GM10266 (cell line): ENCODE measurements at regions not wholly inside any gene's neighbourhood (a gene's known extent, or its start where the extent isn't known, plus 50 kb on each side); places are given as distances from the start of the nearest gene placed in this dataset.

Source experiments
- DNase-seq: peaks from one replicate; pipeline ENCODE4 v3.0.0; 2012; ENCODE audit errors: extremely low spot score
- TF ChIP-seq, protein P1 (sequence below): IDR thresholded peaks from 2 replicates; pipeline ENCODE4 v1.5.1; 2012; ENCODE audit warnings: mild to moderate bottlenecking, low read depth; ENCODE audit not compliant: control insufficient read depth, insufficient read depth; ENCODE audit errors: missing control alignments

DNA sequence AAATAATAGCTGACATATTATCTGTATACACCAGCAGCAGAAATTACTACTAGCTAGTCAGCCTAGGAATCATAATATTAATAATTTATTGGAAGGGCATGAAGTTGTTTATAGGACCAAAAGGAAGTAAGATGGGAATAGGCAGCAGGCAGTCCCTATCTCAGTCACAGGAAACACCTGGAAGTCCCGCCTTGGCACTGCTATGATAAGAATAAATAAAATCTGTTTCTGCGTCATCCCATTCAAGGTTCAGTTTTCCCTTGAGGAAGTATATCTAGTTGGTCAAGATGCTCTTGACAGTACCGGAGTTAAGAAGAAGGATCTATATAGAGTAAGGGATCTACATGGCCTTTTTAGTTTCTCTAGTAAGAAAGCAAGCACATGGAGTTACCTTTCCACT lies 830.8 kb downstream of the DIAPH3 start:
- no peak for DNase-seq
- TF ChIP-seq, protein P1, sequence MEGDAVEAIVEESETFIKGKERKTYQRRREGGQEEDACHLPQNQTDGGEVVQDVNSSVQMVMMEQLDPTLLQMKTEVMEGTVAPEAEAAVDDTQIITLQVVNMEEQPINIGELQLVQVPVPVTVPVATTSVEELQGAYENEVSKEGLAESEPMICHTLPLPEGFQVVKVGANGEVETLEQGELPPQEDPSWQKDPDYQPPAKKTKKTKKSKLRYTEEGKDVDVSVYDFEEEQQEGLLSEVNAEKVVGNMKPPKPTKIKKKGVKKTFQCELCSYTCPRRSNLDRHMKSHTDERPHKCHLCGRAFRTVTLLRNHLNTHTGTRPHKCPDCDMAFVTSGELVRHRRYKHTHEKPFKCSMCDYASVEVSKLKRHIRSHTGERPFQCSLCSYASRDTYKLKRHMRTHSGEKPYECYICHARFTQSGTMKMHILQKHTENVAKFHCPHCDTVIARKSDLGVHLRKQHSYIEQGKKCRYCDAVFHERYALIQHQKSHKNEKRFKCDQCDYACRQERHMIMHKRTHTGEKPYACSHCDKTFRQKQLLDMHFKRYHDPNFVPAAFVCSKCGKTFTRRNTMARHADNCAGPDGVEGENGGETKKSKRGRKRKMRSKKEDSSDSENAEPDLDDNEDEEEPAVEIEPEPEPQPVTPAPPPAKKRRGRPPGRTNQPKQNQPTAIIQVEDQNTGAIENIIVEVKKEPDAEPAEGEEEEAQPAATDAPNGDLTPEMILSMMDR: no peak

DNA sequence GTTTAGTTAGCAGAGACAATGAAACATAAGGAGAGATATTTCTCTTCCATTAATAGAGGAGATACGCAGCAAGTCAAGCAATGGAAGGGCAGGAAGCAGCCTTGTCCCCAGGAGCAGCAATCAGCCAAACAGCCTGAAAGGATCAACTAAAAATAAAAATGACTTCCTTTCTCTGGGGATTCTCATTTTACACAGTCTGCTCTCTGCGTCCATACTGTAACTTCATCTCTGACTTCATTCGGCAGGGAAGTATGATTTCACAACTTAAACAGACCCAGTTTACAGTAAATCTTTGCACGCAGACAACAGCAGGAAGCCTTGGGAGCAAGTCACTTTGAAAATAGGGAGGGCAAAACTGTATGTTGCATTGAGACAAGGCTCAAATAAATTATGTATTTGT lies 826.7 kb downstream of the DIAPH3 start:
- TF ChIP-seq, protein P1: no peak
- DNase-seq: no peak

DNA sequence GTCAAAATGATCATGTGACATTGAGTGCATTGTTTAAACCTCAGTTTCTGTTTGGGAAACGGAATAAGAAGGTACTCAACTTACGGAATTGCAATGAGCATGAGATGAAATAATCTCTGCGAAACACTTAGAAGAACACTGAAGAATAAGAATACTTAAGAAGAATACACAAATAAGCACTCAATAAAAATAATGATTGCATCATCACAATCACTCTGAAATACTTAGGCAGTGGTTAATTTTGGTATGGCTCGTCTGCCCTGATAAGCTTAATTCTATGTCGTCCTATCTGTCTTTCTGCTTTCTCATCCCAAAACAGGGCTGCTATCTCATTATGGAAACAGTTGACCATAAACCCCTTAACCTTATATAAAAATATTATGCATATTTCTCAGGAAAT lies 823.6 kb downstream of the DIAPH3 start:
- TF ChIP-seq, protein P1: no peak
- DNase-seq: no peak

DNA sequence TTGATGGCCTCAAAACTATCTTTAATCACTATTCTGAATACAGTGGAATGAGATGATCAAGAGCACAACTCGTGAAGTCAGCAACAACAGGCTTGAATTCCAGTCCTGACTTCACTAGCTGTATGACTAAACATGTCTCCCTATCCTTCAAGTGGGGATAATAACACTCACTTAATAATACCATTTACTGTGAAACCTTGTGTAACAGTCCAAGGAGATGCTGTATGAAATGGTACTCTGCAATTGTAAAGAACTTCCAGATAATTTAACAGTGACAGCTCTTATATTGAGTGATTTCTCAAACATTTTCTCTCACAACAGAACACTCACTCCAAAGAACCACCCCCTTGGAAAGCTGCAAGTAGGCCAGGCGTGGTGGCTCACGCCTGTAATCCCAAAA lies 823.1 kb downstream of the DIAPH3 start:
- TF ChIP-seq, protein P1: no peak

DNA sequence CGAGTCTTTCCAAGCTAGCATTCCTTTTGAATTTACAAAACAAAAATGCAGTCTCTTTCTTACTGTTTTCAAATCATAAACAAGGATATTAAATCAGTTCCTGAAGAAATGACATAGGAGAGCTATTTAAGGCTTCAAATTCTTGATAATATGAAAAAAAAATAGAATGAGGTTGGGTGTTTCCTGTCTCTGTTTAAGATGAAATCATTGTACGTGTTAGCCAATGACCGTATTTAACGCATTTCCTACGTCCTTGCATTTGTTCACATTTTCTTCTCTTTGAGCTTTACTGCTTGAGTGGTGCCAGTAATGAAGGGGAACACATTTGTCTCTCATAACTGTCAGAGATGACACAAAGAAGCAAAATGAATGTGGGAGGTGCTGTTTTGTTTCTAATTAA lies 821.3 kb downstream of the DIAPH3 start:
- TF ChIP-seq, protein P1: no peak
- DNase-seq: no peak

More for the DNA sequence above, 823.1 kb downstream of the DIAPH3 start:
- DNase-seq: no peak

DNA sequence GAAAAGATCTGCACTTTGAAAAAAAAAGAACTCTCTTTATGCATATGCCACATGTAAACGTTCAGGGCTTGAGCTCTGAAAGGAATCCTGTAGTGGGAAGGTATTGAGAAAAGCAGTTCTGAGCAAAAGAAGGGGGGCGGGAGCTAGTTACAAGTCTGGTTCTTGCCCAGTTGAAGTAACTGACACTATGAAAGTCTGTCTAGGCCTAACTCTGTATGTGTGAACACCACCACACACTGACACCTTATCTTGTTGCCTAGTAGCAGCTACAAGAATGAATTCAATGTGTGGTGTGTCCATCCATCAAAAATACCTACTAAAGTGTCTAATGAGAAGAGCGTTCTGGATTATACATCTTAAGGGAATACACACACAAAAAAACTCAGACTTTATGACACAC lies 820.6 kb downstream of the DIAPH3 start:
- no peak for DNase-seq

DNA sequence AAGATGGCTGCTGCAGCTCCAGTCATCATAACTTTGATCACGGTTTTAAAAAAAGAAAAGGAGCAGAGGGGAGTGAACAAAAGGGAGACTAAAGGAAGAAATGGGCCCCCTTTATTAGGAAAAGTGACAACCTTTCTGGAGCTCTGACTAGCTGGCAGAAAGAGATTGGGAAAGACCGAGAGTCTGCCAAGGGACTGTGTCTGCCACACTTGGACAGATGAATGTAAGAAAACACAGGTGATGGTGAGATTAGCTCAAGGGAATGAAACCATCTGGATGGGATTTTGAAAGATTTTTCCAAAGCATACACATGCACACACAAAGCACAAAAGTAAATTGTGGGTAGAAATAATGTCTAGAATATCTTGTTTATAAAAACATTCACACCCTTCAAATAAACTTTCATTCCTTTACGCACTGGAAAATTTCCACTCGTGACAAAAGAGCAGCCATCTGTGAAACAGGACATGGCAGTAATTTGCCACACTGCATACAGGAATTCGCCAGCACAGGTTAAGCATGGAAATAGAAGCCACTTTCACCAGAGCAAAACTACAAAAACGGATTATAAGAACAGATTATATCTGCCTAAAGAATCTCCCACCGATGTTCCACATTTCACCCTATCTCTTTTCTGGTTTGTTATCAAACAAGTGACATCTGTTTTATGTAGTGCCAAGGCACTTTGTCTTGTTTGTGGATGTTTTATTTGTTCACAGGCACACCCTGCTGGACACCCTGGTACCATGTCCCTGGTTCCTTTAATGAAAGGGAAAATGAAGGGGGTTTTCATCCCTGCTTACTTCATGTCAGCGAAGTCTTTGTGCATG lies 819.5 kb downstream of the DIAPH3 start:
- DNase-seq: no peak
- TF ChIP-seq, protein P1: no peak

More for the DNA sequence above, 820.6 kb downstream of the DIAPH3 start:
- TF ChIP-seq, protein P1: no peak
